GM12891 (cell line): ENCODE measurements at regions not wholly inside any gene's neighbourhood (a gene's known extent, or its start where the extent isn't known, plus 50 kb on each side); places are given as distances from the start of the nearest gene placed in this dataset.

Experiments used
- PAX5 ChIP-seq: IDR thresholded peaks from 2 replicates; pipeline ENCODE4 v1.6.1; 2011; ENCODE audit warnings: low read length, moderate library complexity, mild to moderate bottlenecking; ENCODE audit not compliant: insufficient read depth, severe bottlenecking
- POLR2A ChIP-seq: IDR thresholded peaks from 2 replicates; pipeline ENCODE4 v1.6.1; 2011; ENCODE audit warnings: low read depth, low read length, control low read depth
- POLR2AphosphoS5 ChIP-seq: IDR thresholded peaks from 2 replicates; pipeline ENCODE4 v1.6.1; 2011; ENCODE audit warnings: low read depth, low read length, control low read depth
- SPI1 ChIP-seq: IDR thresholded peaks from 2 replicates; pipeline ENCODE4 v1.6.1; 2011; ENCODE audit warnings: low read depth, low read length, control low read depth
- TAF1 ChIP-seq: IDR thresholded peaks from 2 replicates; pipeline ENCODE4 v1.6.1; 2011; ENCODE audit warnings: low read depth, low read length, control low read depth

- TF ChIP-seq POLR2A (no peak), TAF1 (no peak), POLR2AphosphoS5 (no peak), PAX5 (no peak), SPI1 (no peak)
Measured at GRCh38 chr6:22499815-22500214, 69.6 kb upstream of the HDGFL1 start.
